ENCODE measurements at regions not wholly inside any gene's neighbourhood (a gene's known extent, or its start where the extent isn't known, plus 50 kb on each side); places are given as distances from the start of the nearest gene placed in this dataset.

GRCh38 chr3:126277629-126278378 is 79.4 kb downstream of the KLF15 start:
- TF ChIP-seq CTCF (IDR thresholded peaks at IDR 0.05; ENCODE audit: insufficient read depth, low read length, missing control alignments): no peak
- POLR2A ChIA-PET: no interaction called here

GRCh38 chr3:126275620-126275904 is 81.6 kb downstream of the KLF15 start:
- H3K4me3 ChIP-seq (ENCODE audit: low read depth, low read length): no peak overlapping the region
- no peak for TF ChIP-seq CTCF (IDR thresholded peaks at IDR 0.05; ENCODE audit: insufficient read depth, low read length, missing control alignments)
- CTCF ChIA-PET: interaction anchor here (1.0 to 1.2 kb wide), 2 partner anchors 8 to 21 kb away, joined by 3 read pairs; no protein-coding TSS in a partner anchor
- DNase-seq (ENCODE audit: low read depth, low spot score): no peak
- POLR2A ChIA-PET: no interaction called here

More at GRCh38 chr3:126277629-126278378, 79.4 kb downstream of the KLF15 start:
- H3K4me3 ChIP-seq (ENCODE audit: low read depth, low read length): no peak overlapping the region
- no peak for DNase-seq (ENCODE audit: low read depth, low spot score)
- CTCF ChIA-PET: no interaction called here

- CTCF ChIA-PET: interaction anchor here (0.7 to 1.2 kb wide), 3 partner anchors 8 to 20 kb away, joined by 3 read pairs; no protein-coding TSS in a partner anchor
- TF ChIP-seq CTCF (IDR thresholded peaks at IDR 0.05; ENCODE audit: insufficient read depth, low read length, missing control alignments): no peak
- POLR2A ChIA-PET: no interaction called here
- no peak for DNase-seq (ENCODE audit: low read depth, low spot score)
- H3K4me3 ChIP-seq (ENCODE audit: low read depth, low read length): no peak overlapping the region
Measured at GRCh38 chr3:126274735-126275619, 82.2 kb downstream of the KLF15 start.

- DNase-seq (ENCODE audit: low read depth, low spot score): no peak
- no peak for TF ChIP-seq CTCF (IDR thresholded peaks at IDR 0.05; ENCODE audit: insufficient read depth, low read length, missing control alignments)
- ChIA-PET CTCF (interaction anchor here (1.0 kb wide), 1 partner anchor 55 kb away, joined by 3 read pairs; no protein-coding TSS in a partner anchor), POLR2A (no interaction called here)
- no peak overlapping the region for H3K4me3 ChIP-seq (ENCODE audit: low read depth, low read length)
Measured at GRCh38 chr3:126270145-126270811, 86.9 kb downstream of the KLF15 start.

GRCh38 chr3:126269354-126269753 is 87.9 kb downstream of the KLF15 start:
- TF ChIP-seq CTCF (IDR thresholded peaks at IDR 0.05; ENCODE audit: insufficient read depth, low read length, missing control alignments): no peak
- ChIA-PET CTCF (interaction anchor here (1.0 kb wide), 1 partner anchor 54 kb away, joined by 3 read pairs; no protein-coding TSS in a partner anchor), POLR2A (no interaction called here)
- DNase-seq (ENCODE audit: low read depth, low spot score): no peak
- H3K4me3 ChIP-seq (ENCODE audit: low read depth, low read length): no peak overlapping the region
